22Rv1 (cell line): ENCODE measurements at regions not wholly inside any gene's neighbourhood (a gene's known extent, or its start where the extent isn't known, plus 50 kb on each side); places are given as distances from the start of the nearest gene placed in this dataset.
"Not testable (repeated sequence)": the region's sequence is repeated elsewhere in the genome, so short reads cannot be mapped to it uniquely, and the experiment has no call there.

Experiments
- H3K27ac ChIP-seq: fragments of 450-650 bp; 2 replicates; pipeline ENCODE4 v1.5.1; 2017
- ZFX ChIP-seq: fragments of 450-650 bp; IDR thresholded peaks from 2 replicates; pipeline ENCODE4 v1.6.1; 2017; ENCODE audit warnings: antibody characterized with exemption, borderline replicate concordance
- TF ChIP-seq, protein P1 (sequence below): fragments of 450-650 bp; IDR thresholded peaks from 2 replicates; pipeline ENCODE4 v1.5.1; 2017; ENCODE audit warnings: mild to moderate bottlenecking

DNA sequence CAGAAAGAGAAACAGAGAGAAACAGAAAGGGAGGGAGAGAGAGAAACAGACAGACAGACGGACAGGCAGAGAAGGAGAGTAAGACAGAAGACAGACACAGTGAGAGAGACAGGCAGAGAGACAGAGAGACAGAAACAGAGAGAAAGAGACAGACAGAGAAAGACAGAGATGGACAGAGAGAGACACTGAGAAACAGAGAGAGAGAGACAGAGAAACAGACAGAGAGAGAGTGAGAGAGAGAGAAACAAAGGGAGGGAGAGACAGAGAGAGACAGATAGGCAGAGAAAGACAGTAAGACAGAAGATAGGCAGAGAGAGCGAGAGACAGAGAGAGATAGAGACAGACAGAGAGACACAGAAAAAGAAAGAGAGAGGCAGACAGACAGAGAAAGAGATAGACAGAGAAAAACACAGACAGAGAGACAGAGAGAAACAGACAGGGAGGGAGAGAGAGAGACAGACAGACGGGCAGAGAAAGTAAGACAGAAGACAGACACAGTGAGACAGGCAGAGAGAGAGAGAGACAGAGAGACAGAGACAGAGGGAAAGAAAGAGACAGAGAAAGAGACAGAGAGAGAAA lies 753.4 kb upstream of the DEFB115 start:
- H3K27ac ChIP-seq, result no peak overlapping the region
- TF ChIP-seq ZFX, result no peak
- TF ChIP-seq, protein P1, sequence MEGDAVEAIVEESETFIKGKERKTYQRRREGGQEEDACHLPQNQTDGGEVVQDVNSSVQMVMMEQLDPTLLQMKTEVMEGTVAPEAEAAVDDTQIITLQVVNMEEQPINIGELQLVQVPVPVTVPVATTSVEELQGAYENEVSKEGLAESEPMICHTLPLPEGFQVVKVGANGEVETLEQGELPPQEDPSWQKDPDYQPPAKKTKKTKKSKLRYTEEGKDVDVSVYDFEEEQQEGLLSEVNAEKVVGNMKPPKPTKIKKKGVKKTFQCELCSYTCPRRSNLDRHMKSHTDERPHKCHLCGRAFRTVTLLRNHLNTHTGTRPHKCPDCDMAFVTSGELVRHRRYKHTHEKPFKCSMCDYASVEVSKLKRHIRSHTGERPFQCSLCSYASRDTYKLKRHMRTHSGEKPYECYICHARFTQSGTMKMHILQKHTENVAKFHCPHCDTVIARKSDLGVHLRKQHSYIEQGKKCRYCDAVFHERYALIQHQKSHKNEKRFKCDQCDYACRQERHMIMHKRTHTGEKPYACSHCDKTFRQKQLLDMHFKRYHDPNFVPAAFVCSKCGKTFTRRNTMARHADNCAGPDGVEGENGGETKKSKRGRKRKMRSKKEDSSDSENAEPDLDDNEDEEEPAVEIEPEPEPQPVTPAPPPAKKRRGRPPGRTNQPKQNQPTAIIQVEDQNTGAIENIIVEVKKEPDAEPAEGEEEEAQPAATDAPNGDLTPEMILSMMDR, result no peak

DNA sequence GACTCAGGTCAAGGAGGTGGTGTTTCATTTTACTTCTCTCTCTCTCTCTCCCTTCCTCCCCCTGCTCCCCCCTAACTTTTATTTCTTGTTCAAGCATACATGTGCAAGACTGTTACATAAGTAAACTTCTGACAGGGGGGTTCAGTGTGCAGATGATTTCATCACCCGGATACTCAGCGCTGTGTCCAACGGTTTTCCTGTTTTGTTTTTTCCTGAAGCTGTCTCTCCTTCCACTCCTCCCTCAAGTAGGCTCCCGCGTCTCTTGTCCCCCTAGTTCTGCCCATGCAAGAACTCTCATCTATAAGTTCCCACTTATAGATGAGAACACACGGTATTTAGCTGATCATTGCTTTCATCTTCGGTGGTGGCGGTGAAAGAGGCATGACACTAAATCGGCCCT lies 751.9 kb upstream of the DEFB115 start:
- TF ChIP-seq, protein P1, result no peak
- TF ChIP-seq ZFX, result no peak
- no peak overlapping the region for H3K27ac ChIP-seq

DNA sequence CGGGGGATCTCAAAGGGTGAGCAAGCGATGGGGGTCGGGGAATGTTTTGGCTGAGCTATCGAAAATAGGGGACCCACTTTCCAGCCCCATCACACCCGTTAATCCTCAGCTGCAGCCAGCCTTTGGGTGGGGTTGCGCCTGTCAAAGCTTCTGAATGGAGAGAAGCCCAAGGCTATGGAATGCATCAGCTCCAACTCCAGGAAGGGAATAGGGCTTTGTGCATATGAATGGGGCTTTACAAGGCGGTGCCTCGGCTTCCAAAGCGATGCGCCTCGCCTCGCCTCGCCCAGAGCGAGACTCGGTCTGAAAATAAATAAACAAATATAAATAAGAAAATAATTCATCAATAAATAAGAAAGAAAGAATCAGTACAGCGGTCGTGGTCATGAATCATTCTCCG lies 751.4 kb upstream of the DEFB115 start:
- no peak overlapping the region for H3K27ac ChIP-seq
- TF ChIP-seq ZFX, result no peak
- TF ChIP-seq, protein P1, result no peak

DNA sequence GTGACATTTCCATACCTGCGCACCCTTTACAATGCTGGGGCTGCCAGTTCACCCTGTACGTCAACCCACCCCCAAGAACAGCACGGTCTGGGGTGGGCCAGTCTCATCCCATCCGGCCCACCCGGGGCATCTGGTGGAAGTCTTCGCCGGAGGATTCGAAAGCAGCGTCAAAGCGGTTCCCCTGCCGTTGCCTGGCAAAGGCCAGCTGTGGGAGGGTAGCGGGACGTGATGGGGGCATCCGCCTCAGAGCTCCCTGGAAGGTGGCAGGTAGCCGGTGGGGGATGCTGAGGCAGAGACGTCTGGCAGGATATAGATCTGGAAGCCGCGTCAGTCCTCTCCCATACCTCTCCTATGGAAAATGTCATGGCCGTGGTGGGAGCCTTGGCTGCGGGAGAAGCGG lies 749.1 kb upstream of the DEFB115 start:
- H3K27ac ChIP-seq, result not testable (repeated sequence)

DNA sequence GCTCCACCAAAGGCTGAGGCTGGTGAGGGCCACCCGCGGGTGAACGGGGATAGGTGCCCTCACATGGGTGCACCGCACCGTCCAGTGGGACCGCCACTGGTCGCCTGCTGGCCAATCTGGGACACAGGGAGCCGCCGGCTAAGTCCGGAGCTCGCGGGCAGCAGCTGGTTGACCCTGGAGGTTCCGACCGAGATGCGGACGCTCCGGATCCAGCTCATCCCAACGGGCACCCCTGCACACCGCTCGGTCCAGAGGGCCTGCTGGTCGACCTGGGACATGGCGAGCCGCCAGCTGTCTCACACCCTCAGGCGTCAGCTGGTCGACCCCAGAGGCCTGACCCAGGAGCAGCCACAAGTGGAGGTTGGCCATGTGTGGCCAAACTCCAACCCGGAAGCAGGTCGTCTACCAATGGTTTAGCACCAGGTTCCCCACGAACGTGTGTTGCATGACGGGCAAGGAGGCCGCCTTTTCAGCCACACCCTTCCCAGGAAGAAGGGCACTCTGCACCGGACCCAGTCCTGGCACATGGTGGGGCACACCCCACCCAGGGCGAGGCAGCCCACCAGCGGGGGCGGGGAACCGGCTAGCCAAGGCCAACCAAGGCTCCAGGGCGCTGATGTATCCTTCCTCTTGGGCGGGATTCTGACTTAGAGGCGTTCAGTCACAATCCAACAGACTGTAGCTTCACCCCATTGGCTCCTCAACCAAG lies 746.0 kb upstream of the DEFB115 start:
- TF ChIP-seq ZFX, result no peak
- TF ChIP-seq, protein P1, result no peak
- no peak overlapping the region for H3K27ac ChIP-seq

DNA sequence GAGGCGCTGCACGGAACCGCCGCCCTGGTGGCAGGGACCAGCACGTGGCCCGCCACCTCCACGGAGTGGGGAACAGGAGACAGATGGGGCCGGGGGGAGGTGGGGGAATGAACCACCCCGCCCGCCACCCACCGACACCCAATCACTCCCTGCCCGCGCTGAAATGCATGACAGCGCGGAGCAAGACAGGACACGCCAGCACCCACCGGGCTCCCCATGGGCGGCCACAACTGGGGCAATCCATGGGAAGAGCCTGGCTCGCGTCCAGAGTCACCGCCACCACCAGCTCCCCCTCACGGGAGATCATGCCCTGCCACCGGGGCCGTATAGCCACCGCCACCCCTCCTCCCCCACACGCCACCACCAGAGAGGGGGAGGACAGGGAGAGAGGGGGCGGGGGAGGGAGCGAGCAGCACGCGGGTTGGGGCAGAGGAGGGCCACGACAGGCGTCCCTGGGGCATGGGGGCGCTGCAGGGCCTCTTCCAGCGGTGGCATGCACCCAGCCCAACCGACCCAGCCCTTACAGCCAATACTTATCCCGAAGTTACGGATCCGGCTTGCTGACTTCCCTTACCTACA lies 744.3 kb upstream of the DEFB115 start:
- TF ChIP-seq, protein P1, result no peak
- TF ChIP-seq ZFX, result no peak

GRCh38 chr20:30515915-30516314 lies 741.5 kb upstream of the DEFB115 start:
- not testable (repeated sequence) for H3K27ac ChIP-seq

More for the DNA sequence above, 744.3 kb upstream of the DEFB115 start:
- no peak overlapping the region for H3K27ac ChIP-seq

DNA sequence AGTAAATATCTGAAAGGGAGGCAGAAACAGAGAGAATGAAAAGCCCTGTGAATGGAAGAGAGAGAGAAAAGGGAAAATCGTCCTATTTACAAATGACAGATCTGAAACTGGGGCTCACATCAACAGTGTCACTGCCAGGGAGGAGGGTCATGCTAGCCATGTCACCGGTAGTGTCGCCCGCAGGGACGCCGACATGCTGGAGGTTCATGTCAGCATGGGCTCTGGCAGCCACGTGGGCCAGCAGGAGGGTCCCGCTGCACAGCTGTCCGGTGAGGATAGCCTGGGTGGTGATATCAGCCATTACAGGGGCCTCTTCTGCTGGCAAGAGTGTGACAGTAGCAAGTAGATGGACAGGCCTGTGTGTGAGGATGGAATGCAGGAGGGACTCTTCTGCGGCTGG lies 738.6 kb upstream of the DEFB115 start:
- H3K27ac ChIP-seq, result not testable (repeated sequence)

- H3K27ac ChIP-seq, result not testable (repeated sequence)
Observed at GRCh38 chr20:30521686-30522415, 735.6 kb upstream of the DEFB115 start.

- H3K27ac ChIP-seq, result not testable (repeated sequence)
Observed at GRCh38 chr20:30524155-30524554, 733.3 kb upstream of the DEFB115 start.

DNA sequence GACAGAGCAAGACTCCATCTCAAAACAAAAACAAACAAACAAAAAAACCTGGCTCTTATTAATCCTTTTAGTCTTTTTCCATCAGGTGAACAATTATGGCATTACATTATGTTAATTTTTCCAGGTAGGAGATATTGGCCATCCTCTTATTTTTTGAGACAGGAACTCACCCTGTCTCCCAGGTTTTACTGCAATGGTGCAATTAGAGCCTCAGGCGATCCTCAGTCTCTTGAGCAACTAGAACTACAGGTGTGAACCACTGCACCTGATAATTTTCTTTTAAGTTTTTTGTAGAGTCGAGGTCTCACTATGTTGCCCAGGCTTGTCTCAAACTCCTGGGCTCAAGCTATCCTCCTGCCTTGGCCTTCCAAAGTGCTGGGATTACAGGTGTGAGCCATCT lies 732.7 kb upstream of the DEFB115 start:
- not testable (repeated sequence) for H3K27ac ChIP-seq

- not testable (repeated sequence) for H3K27ac ChIP-seq
Observed at GRCh38 chr20:30533653-30534052, 723.8 kb upstream of the DEFB115 start.

DNA sequence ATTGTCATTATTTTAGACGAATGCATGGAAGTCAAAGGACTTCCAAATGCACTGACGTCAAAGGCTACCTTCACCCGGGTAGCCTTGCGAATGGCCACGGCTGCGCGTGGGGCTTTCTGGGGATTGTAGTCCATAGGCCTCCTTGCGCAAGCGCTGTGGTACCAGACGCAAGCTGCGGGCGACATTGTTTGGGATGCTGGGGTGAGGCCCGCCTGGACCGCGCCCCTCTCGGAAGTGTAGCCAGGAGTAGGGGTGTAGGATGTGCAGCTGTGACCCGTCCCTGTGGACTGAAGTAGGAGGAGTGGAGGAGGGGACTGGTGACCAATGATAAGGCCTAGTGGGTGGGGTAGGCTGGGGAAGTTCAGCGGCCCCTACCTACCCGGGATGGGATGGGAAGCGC lies 720.0 kb upstream of the DEFB115 start:
- not testable (repeated sequence) for H3K27ac ChIP-seq
